HepG2 (cell line): ENCODE measurements at regions not wholly inside any gene's neighbourhood (a gene's known extent, or its start where the extent isn't known, plus 50 kb on each side); places are given as distances from the start of the nearest gene placed in this dataset.
A peak's percentile ranks its signal among the peaks of the same experiment; 100 is the strongest.

Experiments used
- FOSL1 ChIP-seq: sonication (generic); formaldehyde crosslinking; IDR thresholded peaks from 2 replicates; pipeline ENCODE4 v1.9.0; 2021; ENCODE audit warnings: missing genetic modification reagents, borderline replicate concordance
- FOXA1 ChIP-seq, 2 experiments: fragments of 450-650 bp in 1 of 2; sonication (generic) in 1 of 2; formaldehyde crosslinking in 1 of 2; IDR thresholded peaks; 2 replicates each; pipeline versions ENCODE4 v1.4.0 to v1.6.1; 2016 to 2020; ENCODE audit warnings: missing genetic modification reagents in 1 of 2
- HNF4G ChIP-seq, 2 experiments: sonication (generic) in 1 of 2; formaldehyde crosslinking in 1 of 2; IDR thresholded peaks; 2 replicates each; pipeline versions ENCODE4 v1.4.0 to v1.6.1; 2011 to 2020; ENCODE audit warnings: borderline replicate concordance in 2 of 2, low read depth in 2 of 2, mild to moderate bottlenecking in 2 of 2, low read length in 1 of 2, missing genetic modification reagents in 1 of 2, moderate library complexity in 1 of 2
- ISL2 ChIP-seq: sonication (generic); formaldehyde crosslinking; IDR thresholded peaks from 2 replicates; pipeline ENCODE4 v1.5.0; 2020; ENCODE audit warnings: missing genetic modification reagents
- KLF9 ChIP-seq: IDR thresholded peaks from 2 replicates; pipeline ENCODE4 v1.6.1; 2016; ENCODE audit warnings: low read depth
- MED1 ChIP-seq: sonication (generic); formaldehyde crosslinking; IDR thresholded peaks from 2 replicates; pipeline ENCODE4 v1.4.0; 2020; ENCODE audit warnings: missing genetic modification reagents
- MYNN ChIP-seq: sonication (generic); formaldehyde crosslinking; IDR thresholded peaks from 2 replicates; pipeline ENCODE4 v1.4.0; 2020; ENCODE audit warnings: mild to moderate bottlenecking, low read depth, missing genetic modification reagents
- REL ChIP-seq: sonication (generic); formaldehyde crosslinking; conservative IDR thresholded peaks from 2 replicates; pipeline ENCODE4 v1.8.0; 2022; ENCODE audit warnings: mild to moderate bottlenecking, missing genetic modification reagents, moderate library complexity
- SAP130 ChIP-seq: IDR thresholded peaks from 2 replicates; pipeline ENCODE4 v1.6.1; 2016; ENCODE audit warnings: low read depth
- SNAPC2 ChIP-seq: sonication (generic); formaldehyde crosslinking; IDR thresholded peaks from 2 replicates; pipeline ENCODE4 v1.8.1; 2022; ENCODE audit warnings: mild to moderate bottlenecking, missing genetic modification reagents
- SOX6 ChIP-seq, 2 experiments: fragments of 450-650 bp in 1 of 2; sonication (generic) in 1 of 2; formaldehyde crosslinking in 1 of 2; IDR thresholded peaks; 2 replicates each; pipeline versions ENCODE4 v1.4.0 to v1.6.1; 2017 to 2020; ENCODE audit warnings: antibody characterized with exemption in 1 of 2, mild to moderate bottlenecking in 1 of 2, missing genetic modification reagents in 1 of 2
- STAT5B ChIP-seq: sonication (generic); formaldehyde crosslinking; IDR thresholded peaks from 2 replicates; pipeline ENCODE4 v1.4.0; 2020; ENCODE audit warnings: missing genetic modification reagents
- ZNF326 ChIP-seq: sonication (generic); formaldehyde crosslinking; IDR thresholded peaks from 2 replicates; pipeline ENCODE4 v1.4.0; 2020; ENCODE audit warnings: missing genetic modification reagents, borderline replicate concordance
- ZNF558 ChIP-seq: sonication (generic); formaldehyde crosslinking; IDR thresholded peaks from 2 replicates; pipeline ENCODE4 v1.9.0; 2022; ENCODE audit warnings: mild to moderate bottlenecking, missing genetic modification reagents, borderline replicate concordance
- ZNF768 ChIP-seq: sonication (generic); formaldehyde crosslinking; IDR thresholded peaks from 2 replicates; pipeline ENCODE4 v1.4.0; 2020; ENCODE audit warnings: missing genetic modification reagents
- ZNF773 ChIP-seq: sonication (generic); formaldehyde crosslinking; IDR thresholded peaks from 2 replicates; pipeline ENCODE4 v1.4.0; 2020; ENCODE audit warnings: missing genetic modification reagents, borderline replicate concordance
- TF ChIP-seq, protein P1 (sequence below): sonication (generic); formaldehyde crosslinking; IDR thresholded peaks from 2 replicates; pipeline ENCODE4 v1.5.0; 2020; ENCODE audit warnings: mild to moderate bottlenecking, missing genetic modification reagents
- TF ChIP-seq, protein P2 (sequence below): sonication (generic); formaldehyde crosslinking; IDR thresholded peaks from 2 replicates; pipeline ENCODE4 v1.8.0; 2022; ENCODE audit warnings: low read depth, missing genetic modification reagents
- TF ChIP-seq, protein P3 (sequence below): IDR thresholded peaks from 2 replicates; pipeline ENCODE4 v1.6.1; 2016; ENCODE audit warnings: mild to moderate bottlenecking
- TF ChIP-seq, protein P4 (sequence below): sonication (generic); formaldehyde crosslinking; IDR thresholded peaks from 2 replicates; pipeline ENCODE4 v1.4.0; 2020; ENCODE audit warnings: missing genetic modification reagents, borderline replicate concordance

DNA sequence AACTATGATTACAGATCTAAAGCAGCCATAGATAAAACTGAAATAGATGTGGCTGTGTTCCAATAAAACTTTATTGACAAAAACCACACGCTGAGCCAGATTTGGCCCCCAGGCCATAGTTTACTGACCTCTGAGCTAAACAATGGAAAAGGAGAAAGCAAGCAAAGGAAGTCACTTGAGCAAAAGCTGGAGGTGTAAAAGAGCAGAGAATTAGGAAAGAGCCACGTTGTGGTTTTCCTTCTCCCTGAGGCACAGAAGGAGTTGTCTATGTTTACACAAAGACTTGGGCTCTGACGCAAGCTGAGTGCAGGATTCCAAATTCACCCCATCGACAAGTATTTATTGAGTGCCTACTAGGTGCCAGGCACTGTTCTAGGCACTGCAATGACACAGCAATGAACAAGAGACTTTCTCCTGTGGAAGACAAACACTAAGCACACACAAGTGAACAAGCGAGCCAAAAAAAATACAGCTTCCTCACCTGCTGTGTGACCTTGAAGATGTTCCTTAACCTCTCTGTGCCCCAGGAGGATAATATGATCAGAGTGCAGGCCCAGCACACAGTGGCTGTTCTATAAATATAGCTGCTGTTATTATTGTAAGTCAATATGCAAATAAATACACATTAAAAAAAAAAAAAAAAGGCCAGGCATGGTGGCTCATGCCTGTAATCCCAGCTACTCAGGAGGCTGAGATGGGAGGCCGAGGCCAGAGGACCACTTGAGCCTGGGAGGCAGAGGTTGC lies 75.4 kb upstream of the PTPN1 start (continued):
- TF ChIP-seq, protein P1, sequence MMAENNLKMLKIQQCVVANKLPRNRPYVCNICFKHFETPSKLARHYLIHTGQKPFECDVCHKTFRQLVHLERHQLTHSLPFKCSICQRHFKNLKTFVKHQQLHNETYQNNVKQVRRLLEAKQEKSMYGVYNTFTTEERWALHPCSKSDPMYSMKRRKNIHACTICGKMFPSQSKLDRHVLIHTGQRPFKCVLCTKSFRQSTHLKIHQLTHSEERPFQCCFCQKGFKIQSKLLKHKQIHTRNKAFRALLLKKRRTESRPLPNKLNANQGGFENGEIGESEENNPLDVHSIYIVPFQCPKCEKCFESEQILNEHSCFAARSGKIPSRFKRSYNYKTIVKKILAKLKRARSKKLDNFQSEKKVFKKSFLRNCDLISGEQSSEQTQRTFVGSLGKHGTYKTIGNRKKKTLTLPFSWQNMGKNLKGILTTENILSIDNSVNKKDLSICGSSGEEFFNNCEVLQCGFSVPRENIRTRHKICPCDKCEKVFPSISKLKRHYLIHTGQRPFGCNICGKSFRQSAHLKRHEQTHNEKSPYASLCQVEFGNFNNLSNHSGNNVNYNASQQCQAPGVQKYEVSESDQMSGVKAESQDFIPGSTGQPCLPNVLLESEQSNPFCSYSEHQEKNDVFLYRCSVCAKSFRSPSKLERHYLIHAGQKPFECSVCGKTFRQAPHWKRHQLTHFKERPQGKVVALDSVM (CRISPR knock-in tag): peak; percentile 96
- TF ChIP-seq ZNF773 (CRISPR knock-in tag): no peak
- peak; percentile 53; the same call in 1 of the 2 replicates for TF ChIP-seq HNF4G (IDR thresholded peaks at IDR 0.05; ENCODE audit: borderline replicate concordance, low read depth, low read length)
- TF ChIP-seq HNF4G (CRISPR knock-in tag; IDR thresholded peaks at IDR 0.05; ENCODE audit: borderline replicate concordance, low read depth): no peak; the same call in 1 of the 2 replicates
- TF ChIP-seq SNAPC2 (CRISPR knock-in tag): 0 out of 2 replicates have a peak, but pooled peaks have one; percentile 44
- no peak; the same call in 1 of the 2 replicates for TF ChIP-seq ISL2
- TF ChIP-seq STAT5B (CRISPR knock-in tag): 0 out of 2 replicates have a peak, but pooled peaks have one; percentile 6
- no peak for TF ChIP-seq REL (CRISPR knock-in tag)
- peak; percentile 61 for TF ChIP-seq SAP130
- no peak for TF ChIP-seq MYNN (CRISPR knock-in tag)
- TF ChIP-seq, protein P2, sequence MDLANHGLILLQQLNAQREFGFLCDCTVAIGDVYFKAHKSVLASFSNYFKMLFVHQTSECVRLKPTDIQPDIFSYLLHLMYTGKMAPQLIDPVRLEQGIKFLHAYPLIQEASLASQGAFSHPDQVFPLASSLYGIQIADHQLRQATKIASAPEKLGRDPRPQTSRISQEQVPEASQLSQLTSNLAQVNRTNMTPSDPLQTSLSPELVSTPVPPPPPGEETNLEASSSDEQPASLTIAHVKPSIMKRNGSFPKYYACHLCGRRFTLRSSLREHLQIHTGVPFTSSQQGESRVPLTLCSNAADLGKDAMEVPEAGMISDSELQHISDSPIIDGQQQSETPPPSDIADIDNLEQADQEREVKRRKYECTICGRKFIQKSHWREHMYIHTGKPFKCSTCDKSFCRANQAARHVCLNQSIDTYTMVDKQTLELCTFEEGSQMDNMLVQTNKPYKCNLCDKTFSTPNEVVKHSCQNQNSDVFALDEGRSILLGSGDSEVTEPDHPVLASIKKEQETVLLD (CRISPR knock-in tag): no peak
- no peak for TF ChIP-seq SOX6 (IDR thresholded peaks at IDR 0.05)
- peak; percentile 81 for TF ChIP-seq SOX6 (CRISPR knock-in tag; IDR thresholded peaks at IDR 0.05)
- no peak for TF ChIP-seq FOSL1 (CRISPR knock-in tag)
- TF ChIP-seq MED1: peak; percentile 59
- TF ChIP-seq ZNF326 (CRISPR knock-in tag): no peak
- no peak for TF ChIP-seq FOXA1 (IDR thresholded peaks at IDR 0.05)
- TF ChIP-seq FOXA1 (CRISPR knock-in tag; IDR thresholded peaks at IDR 0.05): peak; percentile 86
- no peak for TF ChIP-seq KLF9 (CRISPR knock-in tag)
- TF ChIP-seq, protein P3, sequence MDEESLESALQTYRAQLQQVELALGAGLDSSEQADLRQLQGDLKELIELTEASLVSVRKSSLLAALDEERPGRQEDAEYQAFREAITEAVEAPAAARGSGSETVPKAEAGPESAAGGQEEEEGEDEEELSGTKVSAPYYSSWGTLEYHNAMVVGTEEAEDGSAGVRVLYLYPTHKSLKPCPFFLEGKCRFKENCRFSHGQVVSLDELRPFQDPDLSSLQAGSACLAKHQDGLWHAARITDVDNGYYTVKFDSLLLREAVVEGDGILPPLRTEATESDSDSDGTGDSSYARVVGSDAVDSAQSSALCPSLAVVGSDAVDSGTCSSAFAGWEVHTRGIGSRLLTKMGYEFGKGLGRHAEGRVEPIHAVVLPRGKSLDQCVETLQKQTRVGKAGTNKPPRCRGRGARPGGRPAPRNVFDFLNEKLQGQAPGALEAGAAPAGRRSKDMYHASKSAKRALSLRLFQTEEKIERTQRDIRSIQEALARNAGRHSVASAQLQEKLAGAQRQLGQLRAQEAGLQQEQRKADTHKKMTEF (CRISPR knock-in tag): peak; percentile 73
- TF ChIP-seq ZNF558 (CRISPR knock-in tag): no peak
- TF ChIP-seq ZNF768: peak; percentile 98
- TF ChIP-seq, protein P4, sequence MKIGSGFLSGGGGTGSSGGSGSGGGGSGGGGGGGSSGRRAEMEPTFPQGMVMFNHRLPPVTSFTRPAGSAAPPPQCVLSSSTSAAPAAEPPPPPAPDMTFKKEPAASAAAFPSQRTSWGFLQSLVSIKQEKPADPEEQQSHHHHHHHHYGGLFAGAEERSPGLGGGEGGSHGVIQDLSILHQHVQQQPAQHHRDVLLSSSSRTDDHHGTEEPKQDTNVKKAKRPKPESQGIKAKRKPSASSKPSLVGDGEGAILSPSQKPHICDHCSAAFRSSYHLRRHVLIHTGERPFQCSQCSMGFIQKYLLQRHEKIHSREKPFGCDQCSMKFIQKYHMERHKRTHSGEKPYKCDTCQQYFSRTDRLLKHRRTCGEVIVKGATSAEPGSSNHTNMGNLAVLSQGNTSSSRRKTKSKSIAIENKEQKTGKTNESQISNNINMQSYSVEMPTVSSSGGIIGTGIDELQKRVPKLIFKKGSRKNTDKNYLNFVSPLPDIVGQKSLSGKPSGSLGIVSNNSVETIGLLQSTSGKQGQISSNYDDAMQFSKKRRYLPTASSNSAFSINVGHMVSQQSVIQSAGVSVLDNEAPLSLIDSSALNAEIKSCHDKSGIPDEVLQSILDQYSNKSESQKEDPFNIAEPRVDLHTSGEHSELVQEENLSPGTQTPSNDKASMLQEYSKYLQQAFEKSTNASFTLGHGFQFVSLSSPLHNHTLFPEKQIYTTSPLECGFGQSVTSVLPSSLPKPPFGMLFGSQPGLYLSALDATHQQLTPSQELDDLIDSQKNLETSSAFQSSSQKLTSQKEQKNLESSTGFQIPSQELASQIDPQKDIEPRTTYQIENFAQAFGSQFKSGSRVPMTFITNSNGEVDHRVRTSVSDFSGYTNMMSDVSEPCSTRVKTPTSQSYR (CRISPR knock-in tag): 0 out of 2 replicates have a peak, but pooled peaks have one; percentile 3
